ENCODE measurements at regions not wholly inside any gene's neighbourhood (a gene's known extent, or its start where the extent isn't known, plus 50 kb on each side); places are given as distances from the start of the nearest gene placed in this dataset.

GRCh38 chr2:117074756-117075155 is 739.7 kb upstream of the DDX18 start:
- intact Hi-C loops (cut with DNase I; ENCODE audit: low total_unique reads): no loop called here
- no peak overlapping the region for H3K4me3 ChIP-seq (ENCODE audit: low read depth, poor library complexity, severe bottlenecking)
- no peak for DNase-seq (ENCODE audit: low spot score in 2 of 2)
- TF ChIP-seq CTCF (IDR thresholded peaks at IDR 0.05) (no peak), POLR2A (IDR thresholded peaks at IDR 0.05) (no peak)
- WGBS, 2 donors: 69 to 71% methylated on average over 4 of the region's 4 CpGs

GRCh38 chr2:117085256-117085655 is 729.2 kb upstream of the DDX18 start:
- WGBS, 2 donors: 43 to 63% methylated on average over 3 of the region's 3 CpGs
- TF ChIP-seq CTCF (IDR thresholded peaks at IDR 0.05): no peak
- TF ChIP-seq POLR2A (IDR thresholded peaks at IDR 0.05): no peak
- no peak overlapping the region for H3K4me3 ChIP-seq (ENCODE audit: low read depth, poor library complexity, severe bottlenecking)
- intact Hi-C loops (cut with DNase I; ENCODE audit: low total_unique reads): no loop called here
- no peak for DNase-seq (ENCODE audit: low spot score in 2 of 2)

DNA sequence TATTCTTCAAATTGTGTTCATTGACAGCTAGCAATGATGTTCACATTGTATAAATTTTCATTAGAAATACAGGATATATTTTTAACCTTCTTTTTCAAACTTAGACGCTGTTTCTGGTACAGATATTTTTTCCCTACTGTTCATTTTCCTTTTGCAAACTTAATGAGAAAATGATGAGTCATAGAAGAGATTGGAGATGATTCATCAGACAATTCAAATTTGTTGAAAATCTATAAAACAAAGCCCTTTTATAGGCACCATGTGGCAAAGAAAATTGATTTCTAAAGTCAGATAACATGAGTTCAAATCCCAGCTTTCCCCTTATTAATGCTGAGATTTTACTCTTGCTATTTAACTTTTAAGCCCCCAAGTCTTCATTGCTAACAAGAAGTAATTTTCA is 728.8 kb upstream of the DDX18 start:
- no peak overlapping the region for H3K4me3 ChIP-seq (ENCODE audit: low read depth, poor library complexity, severe bottlenecking)
- WGBS, 2 donors: 54 to 69% methylated on average over 1 of the region's 1 CpG
- DNase-seq (ENCODE audit: low spot score in 2 of 2): no peak
- TF ChIP-seq POLR2A (IDR thresholded peaks at IDR 0.05) (no peak), CTCF (IDR thresholded peaks at IDR 0.05) (no peak)
- intact Hi-C loops (cut with DNase I; ENCODE audit: low total_unique reads): no loop called here

GRCh38 chr2:117086174-117086942 is 728.1 kb upstream of the DDX18 start:
- 67 to 80% methylated on average over 3 of the region's 3 CpGs for WGBS, 2 donors
- TF ChIP-seq CTCF (IDR thresholded peaks at IDR 0.05) (no peak), POLR2A (IDR thresholded peaks at IDR 0.05) (no peak)
- intact Hi-C loops (cut with DNase I; ENCODE audit: low total_unique reads): no loop called here
- no peak overlapping the region for H3K4me3 ChIP-seq (ENCODE audit: low read depth, poor library complexity, severe bottlenecking)
- DNase-seq (ENCODE audit: low spot score in 2 of 2): no peak

- intact Hi-C loops (cut with DNase I; ENCODE audit: low total_unique reads): no loop called here
- WGBS, 2 donors: 73 to 74% methylated on average over 4 of the region's 4 CpGs
These were observed 727.6 kb upstream of the DDX18 start for GRCh38 chr2:117086943-117087250.

More at GRCh38 chr2:117086943-117087250, 727.6 kb upstream of the DDX18 start:
- H3K4me3 ChIP-seq (ENCODE audit: low read depth, poor library complexity, severe bottlenecking): no peak overlapping the region
- DNase-seq (ENCODE audit: low spot score in 2 of 2): no peak
- TF ChIP-seq POLR2A (IDR thresholded peaks at IDR 0.05) (no peak), CTCF (IDR thresholded peaks at IDR 0.05) (no peak)

Measured in lower leg skin (tissue), 4 donors.